ENCODE measurements at regions not wholly inside any gene's neighbourhood (a gene's known extent, or its start where the extent isn't known, plus 50 kb on each side); places are given as distances from the start of the nearest gene placed in this dataset.

- Histone ChIP-seq H3K4me1 (ENCODE audit: control insufficient read depth, insufficient read depth, low read length) (no peaks in the 10 kb centered on the region), H3K27ac (ENCODE audit: control insufficient read depth, insufficient read depth) (no peak overlapping the region), H3K36me3 (ENCODE audit: control insufficient read depth in 2 of 2, insufficient read depth in 2 of 2, low read length in 1 of 2) (no peaks in the 10 kb centered on the region), H3K27me3 (replicated peaks in 1 of 2; ENCODE audit: control insufficient read depth in 2 of 2, insufficient read depth in 2 of 2, low read length in 1 of 2) (no peaks in the 10 kb centered on the region), H3K9ac (ENCODE audit: control insufficient read depth, insufficient read depth, low read length) (no peak overlapping the region), H3K79me2 (ENCODE audit: control insufficient read depth, insufficient read depth, low read length) (no peaks in the 10 kb centered on the region), H4K20me1 (ENCODE audit: control insufficient read depth, insufficient read depth) (no peaks in the 10 kb centered on the region), H3K9me3 (replicated peaks; ENCODE audit: control insufficient read depth, insufficient read depth, low read length) (no peaks in the 10 kb centered on the region), H2AFZ (ENCODE audit: control insufficient read depth, low read depth, low read length) (no peak overlapping the region), H3K4me3 (no peak overlapping the region), H3K4me2 (ENCODE audit: control insufficient read depth, insufficient read depth) (no peak overlapping the region)
- BruUV-seq (replicated peaks), result no TSS peak
- ChIA-PET RAD21 (ENCODE audit: unreplicated experiment) (interaction anchor here (0.9 kb wide), 1 partner anchor 42 kb away, joined by 3 read pairs; no protein-coding TSS in a partner anchor), SMC1A (ENCODE audit: uncharacterized antibody, unreplicated experiment) (interaction anchor here (0.8 to 2.9 kb wide), 8 partner anchors 9 to 41 kb away, joined by 3 to 13 read pairs (median 5); no protein-coding TSS in a partner anchor), POLR2A (interaction anchor here (0.6 kb wide), 1 partner anchor 1080 kb away, joined by 3 read pairs; no protein-coding TSS in a partner anchor), CTCF (interaction anchor here (0.6 to 2.0 kb wide), 4 partner anchors 9 to 215 kb away, joined by 3 to 9 read pairs (median 6); no protein-coding TSS in a partner anchor)
- FAIRE-seq (no peak), ATAC-seq (no peak), DNase-seq (ENCODE audit: low read depth, low spot score) (no peak)
- no peak for TF ChIP-seq POLR2AphosphoS5 (IDR thresholded peaks at IDR 0.05; ENCODE audit: low read length)
- no peak for TF ChIP-seq HDAC2 (IDR thresholded peaks at IDR 0.05)
- TF ChIP-seq CBX3 (IDR thresholded peaks at IDR 0.05; ENCODE audit: borderline replicate concordance, low read depth), result no peak
- no peak for TF ChIP-seq ZBTB4 (CRISPR knock-in tag; IDR thresholded peaks at IDR 0.05)
- TF ChIP-seq ESRRA (IDR thresholded peaks at IDR 0.05; ENCODE audit: low read length), result no peak
- no peak for TF ChIP-seq SREBF1 (IDR thresholded peaks at IDR 0.05; ENCODE audit: low read length)
- TF ChIP-seq, protein P1, sequence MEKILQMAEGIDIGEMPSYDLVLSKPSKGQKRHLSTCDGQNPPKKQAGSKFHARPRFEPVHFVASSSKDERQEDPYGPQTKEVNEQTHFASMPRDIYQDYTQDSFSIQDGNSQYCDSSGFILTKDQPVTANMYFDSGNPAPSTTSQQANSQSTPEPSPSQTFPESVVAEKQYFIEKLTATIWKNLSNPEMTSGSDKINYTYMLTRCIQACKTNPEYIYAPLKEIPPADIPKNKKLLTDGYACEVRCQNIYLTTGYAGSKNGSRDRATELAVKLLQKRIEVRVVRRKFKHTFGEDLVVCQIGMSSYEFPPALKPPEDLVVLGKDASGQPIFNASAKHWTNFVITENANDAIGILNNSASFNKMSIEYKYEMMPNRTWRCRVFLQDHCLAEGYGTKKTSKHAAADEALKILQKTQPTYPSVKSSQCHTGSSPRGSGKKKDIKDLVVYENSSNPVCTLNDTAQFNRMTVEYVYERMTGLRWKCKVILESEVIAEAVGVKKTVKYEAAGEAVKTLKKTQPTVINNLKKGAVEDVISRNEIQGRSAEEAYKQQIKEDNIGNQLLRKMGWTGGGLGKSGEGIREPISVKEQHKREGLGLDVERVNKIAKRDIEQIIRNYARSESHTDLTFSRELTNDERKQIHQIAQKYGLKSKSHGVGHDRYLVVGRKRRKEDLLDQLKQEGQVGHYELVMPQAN (conservative IDR thresholded peaks at IDR 0.05), result no peak
- WGBS (ENCODE audit: insufficient coverage, insufficient replicate concordance, low lambda C conversion rate, missing lambda C conversion rate), result 22% methylated on average over 5 of the region's 5 CpGs
- intact Hi-C loops (cut with micrococcal nuclease; ENCODE audit: unreplicated experiment), result no loop called here
- in situ Hi-C loops (cut with MboI), result no loop called here
Observed at GRCh38 chr13:79637133-79637763, 156.3 kb downstream of the NDFIP2 start.

Data from GM12878 (cell line).